Astrocyte of the spinal cord (primary cell): ENCODE measurements at regions not wholly inside any gene's neighbourhood (a gene's known extent, or its start where the extent isn't known, plus 50 kb on each side); places are given as distances from the start of the nearest gene placed in this dataset.
A peak's percentile ranks its signal among the peaks of the same experiment; 100 is the strongest.

Experiments used
- DNase-seq: peaks from one replicate; pipeline ENCODE4 v3.0.0; 2011; ENCODE audit warnings: low read depth, low spot score
- H3K4me3 ChIP-seq: 2 replicates; pipeline ENCODE4 v1.5.1; 2011; ENCODE audit warnings: low read depth, mild to moderate bottlenecking, low read length, moderate library complexity
- in situ Hi-C: cut with HindIII; loops from 2 replicates; pipeline ENCODE4 v1.10.0; 2017; ENCODE audit warnings: low sequenced_read_pairs
- TF ChIP-seq, protein P1 (sequence below): IDR thresholded peaks from 2 replicates; pipeline ENCODE4 v1.5.1; 2012; ENCODE audit warnings: low read depth, mild to moderate bottlenecking, low read length, inconsistent platforms

DNA sequence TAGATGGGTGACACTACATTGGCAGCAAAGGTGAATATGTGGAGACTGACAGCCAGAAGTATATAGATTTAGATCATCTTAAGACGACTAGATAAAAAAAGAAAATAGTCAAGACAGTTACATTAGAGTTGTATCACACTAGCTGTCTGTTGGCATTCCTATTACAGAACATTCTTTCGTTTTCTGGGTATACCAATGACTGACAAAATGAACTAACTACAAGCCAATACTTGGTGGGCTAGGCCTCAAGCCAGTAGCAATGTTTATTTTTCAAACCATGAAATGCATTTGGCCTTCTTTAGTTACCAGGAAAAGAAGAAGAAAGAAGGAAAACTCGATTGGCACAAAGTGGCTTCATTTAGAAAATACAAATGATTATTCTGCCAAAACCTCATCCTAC is 944.9 kb upstream of the ZEB2 start:
- in situ Hi-C loops = no loop called here
- H3K4me3 ChIP-seq = no peak overlapping the region
- DNase-seq = peak; percentile 47
- TF ChIP-seq, protein P1, sequence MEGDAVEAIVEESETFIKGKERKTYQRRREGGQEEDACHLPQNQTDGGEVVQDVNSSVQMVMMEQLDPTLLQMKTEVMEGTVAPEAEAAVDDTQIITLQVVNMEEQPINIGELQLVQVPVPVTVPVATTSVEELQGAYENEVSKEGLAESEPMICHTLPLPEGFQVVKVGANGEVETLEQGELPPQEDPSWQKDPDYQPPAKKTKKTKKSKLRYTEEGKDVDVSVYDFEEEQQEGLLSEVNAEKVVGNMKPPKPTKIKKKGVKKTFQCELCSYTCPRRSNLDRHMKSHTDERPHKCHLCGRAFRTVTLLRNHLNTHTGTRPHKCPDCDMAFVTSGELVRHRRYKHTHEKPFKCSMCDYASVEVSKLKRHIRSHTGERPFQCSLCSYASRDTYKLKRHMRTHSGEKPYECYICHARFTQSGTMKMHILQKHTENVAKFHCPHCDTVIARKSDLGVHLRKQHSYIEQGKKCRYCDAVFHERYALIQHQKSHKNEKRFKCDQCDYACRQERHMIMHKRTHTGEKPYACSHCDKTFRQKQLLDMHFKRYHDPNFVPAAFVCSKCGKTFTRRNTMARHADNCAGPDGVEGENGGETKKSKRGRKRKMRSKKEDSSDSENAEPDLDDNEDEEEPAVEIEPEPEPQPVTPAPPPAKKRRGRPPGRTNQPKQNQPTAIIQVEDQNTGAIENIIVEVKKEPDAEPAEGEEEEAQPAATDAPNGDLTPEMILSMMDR = no peak

- in situ Hi-C loops = no loop called here
- DNase-seq = peak; percentile 3
- TF ChIP-seq, protein P1 = no peak
- no peak overlapping the region for H3K4me3 ChIP-seq
These were observed 940.2 kb upstream of the ZEB2 start for GRCh38 chr2:145460112-145460511.

DNA sequence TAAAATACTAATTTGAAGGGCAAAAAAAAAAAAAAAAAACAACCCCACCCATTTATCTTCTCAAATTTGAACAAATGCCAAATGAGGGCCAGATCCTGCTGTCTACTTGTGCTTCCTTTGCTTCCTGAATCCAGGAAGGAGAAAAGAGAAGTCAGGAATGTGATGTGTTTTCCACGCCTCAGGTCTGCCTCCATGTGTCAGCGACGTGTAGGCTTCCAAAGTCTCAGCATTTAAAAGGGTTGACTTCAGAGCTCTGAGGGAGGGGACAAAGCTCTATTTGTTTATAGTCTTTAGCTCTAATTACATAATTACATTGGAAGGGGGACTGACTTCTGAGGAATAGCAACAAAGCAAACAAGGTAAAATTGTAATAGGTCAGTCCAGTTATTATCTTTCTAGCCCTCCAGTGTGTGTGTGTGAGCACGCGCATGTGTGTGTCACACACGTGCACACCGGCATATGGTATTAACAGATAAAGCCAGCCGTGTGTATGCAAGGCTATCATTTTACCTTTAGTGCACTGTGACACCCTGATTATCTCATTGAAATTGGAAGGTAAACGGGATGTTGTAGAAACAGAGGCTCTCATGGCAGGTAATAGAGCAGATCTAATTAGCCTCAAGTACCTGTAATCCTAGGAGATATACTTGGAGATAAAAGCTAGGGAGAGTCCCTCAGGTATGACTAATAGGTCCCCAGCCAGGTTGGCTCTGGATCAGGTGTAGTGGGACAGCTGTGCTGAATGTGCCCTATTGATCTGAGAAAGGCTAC is 911.4 kb upstream of the ZEB2 start:
- in situ Hi-C loops = no loop called here
- DNase-seq = no peak
- no peak overlapping the region for H3K4me3 ChIP-seq
- TF ChIP-seq, protein P1 = no peak

- no peak for DNase-seq
- H3K4me3 ChIP-seq = no peak overlapping the region
- TF ChIP-seq, protein P1 = no peak
- in situ Hi-C loops = no loop called here
These were observed 903.9 kb upstream of the ZEB2 start for GRCh38 chr2:145423809-145424208.

DNA sequence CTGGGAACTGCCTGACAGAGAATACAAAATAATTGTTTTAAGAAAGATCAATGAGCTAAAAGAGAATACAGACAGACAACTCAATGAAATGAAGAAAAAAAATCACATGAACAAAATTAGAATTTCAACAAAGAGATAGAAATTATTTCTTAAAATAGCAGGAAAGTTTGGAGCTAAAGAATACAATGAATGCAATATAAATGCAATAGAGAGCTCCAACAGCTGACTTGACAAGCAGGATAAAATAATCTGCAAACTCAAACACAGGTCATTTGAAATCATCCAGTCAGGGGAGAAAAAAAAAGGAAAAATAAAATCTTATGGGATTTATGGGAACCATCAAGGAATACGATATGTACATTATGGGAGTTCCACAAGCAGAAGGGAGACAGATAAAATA is 902.7 kb upstream of the ZEB2 start:
- DNase-seq = no peak
- TF ChIP-seq, protein P1 = no peak
- in situ Hi-C loops = no loop called here
- H3K4me3 ChIP-seq = no peak overlapping the region

DNA sequence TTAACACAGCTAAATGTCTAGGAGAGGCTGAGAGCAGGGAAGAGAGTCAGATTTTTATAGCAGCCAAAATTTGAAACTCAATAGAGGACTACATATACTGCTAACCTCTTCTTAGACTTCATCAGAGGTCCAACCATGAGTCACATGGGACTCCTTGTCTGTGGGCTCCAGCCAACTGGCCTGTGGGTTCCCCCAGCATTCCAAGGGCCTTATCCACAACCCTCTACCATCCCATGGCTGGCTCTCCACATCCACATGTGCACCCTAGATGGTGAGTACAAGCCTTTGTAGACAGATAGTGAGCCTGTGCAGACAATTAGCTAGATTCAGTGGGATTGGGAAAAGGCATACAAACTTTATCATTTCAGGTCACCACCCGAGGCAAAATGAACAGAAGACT is 901.9 kb upstream of the ZEB2 start:
- TF ChIP-seq, protein P1 = no peak
- DNase-seq = peak; percentile 44
- H3K4me3 ChIP-seq = no peak overlapping the region
- in situ Hi-C loops = no loop called here
